ENCODE measurements at regions not wholly inside any gene's neighbourhood (a gene's known extent, or its start where the extent isn't known, plus 50 kb on each side); places are given as distances from the start of the nearest gene placed in this dataset.

- DNase-seq (ENCODE audit: low read depth in 1 of 2, low spot score in 2 of 2) (no peak), FAIRE-seq (no peak)
- H3K14ac ChIP-seq (ENCODE audit: insufficient read length) = no peak overlapping the region
- H3K79me2 ChIP-seq (ENCODE audit: control insufficient read depth in 1 of 2, insufficient read depth in 2 of 2, low read length in 2 of 2) = peaks cover 0 to 8% of the 10 kb centered on the region in 2 experiments; a peak in 2 of 4 replicates
- no peak overlapping the region for H2BK12ac ChIP-seq (ENCODE audit: low read depth, low read length)
- no peak overlapping the region for H3K27ac ChIP-seq (ENCODE audit: low read depth, low read length)
- H2AK5ac ChIP-seq (ENCODE audit: low read depth, low read length) = no peak overlapping the region
- H2BK15ac ChIP-seq (ENCODE audit: low read length) = no peak overlapping the region
- CTCF ChIA-PET (ENCODE audit: partially characterized antibody) = interaction anchor here (0.9 to 1.5 kb wide), 2 partner anchors 95 to 100 kb away, joined by 3 to 5 read pairs; no protein-coding TSS in a partner anchor
- no peak overlapping the region for H3K4me2 ChIP-seq (ENCODE audit: insufficient read depth in 1 of 2, low read depth in 2 of 2, low read length in 2 of 2)
- H3K4me1 ChIP-seq (replicated peaks in 1 of 4; ENCODE audit: control insufficient read depth in 3 of 4, insufficient read depth in 4 of 4, low read length in 3 of 4) = peaks cover 0 to 7% (median 4%) of the 10 kb centered on the region in 4 experiments; a peak in 4 of 7 replicates
- no peak overlapping the region for H2BK20ac ChIP-seq (ENCODE audit: low read length)
- H4K20me1 ChIP-seq (replicated peaks in 1 of 2; ENCODE audit: control insufficient read depth in 1 of 2, insufficient read depth in 2 of 2, low read length in 2 of 2) = peaks cover 5 to 9% of the 10 kb centered on the region in 2 experiments
- POLR2A ChIA-PET (ENCODE audit: partially characterized antibody) = interaction anchor here (1.2 kb wide), 1 partner anchor 45 kb away, joined by 4 read pairs; no protein-coding TSS in a partner anchor
- H3K23ac ChIP-seq (ENCODE audit: insufficient read length) = no peak overlapping the region
- no peak overlapping the region for H3K4ac ChIP-seq (replicated peaks; ENCODE audit: insufficient read length, low read depth, low read length)
- no peak overlapping the region for H4K5ac ChIP-seq (ENCODE audit: insufficient read length, low read depth, low read length)
- H3K27me3 ChIP-seq (replicated peaks in 1 of 4; ENCODE audit: control insufficient read depth in 3 of 4, extremely low read depth in 1 of 4, insufficient read depth in 3 of 4, low read length in 3 of 4) = no peaks in the 10 kb centered on the region
- H3K18ac ChIP-seq (ENCODE audit: extremely low read depth, low read length) = no peak overlapping the region
- H3K4me3 ChIP-seq (ENCODE audit: extremely low read depth in 1 of 4, insufficient read depth in 2 of 4, low read depth in 3 of 4, low read length in 4 of 4) = no peak overlapping the region
- no peak overlapping the region for H4K8ac ChIP-seq (ENCODE audit: extremely low read depth, insufficient read depth, low read length)
- no peak overlapping the region for H2BK120ac ChIP-seq (replicated peaks; ENCODE audit: low read depth, low read length)
- peaks cover 0 to 4% (median 0%) of the 10 kb centered on the region in 4 experiments; a peak in 1 of 8 replicates for H3K36me3 ChIP-seq (ENCODE audit: control insufficient read depth in 2 of 4, insufficient read depth in 4 of 4, low read length in 3 of 4)
- H3K9ac ChIP-seq (replicated peaks in 1 of 4; ENCODE audit: extremely low read depth in 1 of 4, low read depth in 3 of 4, low read length in 3 of 4) = no peak overlapping the region
- no peaks in the 10 kb centered on the region for H3K79me1 ChIP-seq (ENCODE audit: low read depth, low read length)
- no peak overlapping the region for H2AFZ ChIP-seq (ENCODE audit: low read length)
- no peaks in the 10 kb centered on the region for H3K9me3 ChIP-seq (ENCODE audit: insufficient read depth in 2 of 2, low read depth in 1 of 2, low read length in 1 of 2)
- WGBS, 2 experiments (ENCODE audit: extremely low coverage in 1 of 2, insufficient coverage in 1 of 2, insufficient read length in 1 of 2, insufficient replicate concordance in 2 of 2, low coverage in 1 of 2, low lambda C conversion rate in 2 of 2, missing lambda C conversion rate in 1 of 2) = 90% methylated on average over 14 of the region's 14 CpGs; no CpG with 5 or more reads in 1 of the 2 experiments
- H4K91ac ChIP-seq (replicated peaks; ENCODE audit: insufficient read length, low read length) = no peak overlapping the region
- H3K23me2 ChIP-seq (ENCODE audit: low read depth, low read length) = no peaks in the 10 kb centered on the region
- H2BK5ac ChIP-seq (ENCODE audit: low read depth, low read length) = no peak overlapping the region
- no peak overlapping the region for H3K56ac ChIP-seq (replicated peaks; ENCODE audit: insufficient read length, low read depth, low read length)
- no peak for TF ChIP-seq TBP (IDR thresholded peaks at IDR 0.05; ENCODE audit: low read depth, low read length)
- no peak for TF ChIP-seq KDM1A (IDR thresholded peaks at IDR 0.05; ENCODE audit: borderline replicate concordance, low read length)
- no peak for TF ChIP-seq SP4 (IDR thresholded peaks at IDR 0.05; ENCODE audit: low read length)
- TF ChIP-seq CBX5 (IDR thresholded peaks at IDR 0.05; ENCODE audit: low read depth, low read length) = no peak
- no peak for TF ChIP-seq ASH2L (IDR thresholded peaks at IDR 0.05; ENCODE audit: low read length)
- no peak for TF ChIP-seq CHD2 (IDR thresholded peaks at IDR 0.05; ENCODE audit: low read length)
- no peak for TF ChIP-seq MAFK (IDR thresholded peaks at IDR 0.05; ENCODE audit: low read depth, low read length)
- TF ChIP-seq MAX (IDR thresholded peaks at IDR 0.05) = no peak
- TF ChIP-seq, protein P1, sequence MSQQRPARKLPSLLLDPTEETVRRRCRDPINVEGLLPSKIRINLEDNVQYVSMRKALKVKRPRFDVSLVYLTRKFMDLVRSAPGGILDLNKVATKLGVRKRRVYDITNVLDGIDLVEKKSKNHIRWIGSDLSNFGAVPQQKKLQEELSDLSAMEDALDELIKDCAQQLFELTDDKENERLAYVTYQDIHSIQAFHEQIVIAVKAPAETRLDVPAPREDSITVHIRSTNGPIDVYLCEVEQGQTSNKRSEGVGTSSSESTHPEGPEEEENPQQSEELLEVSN (IDR thresholded peaks at IDR 0.05) = no peak
Observed at GRCh38 chr11:71151561-71151960, 100.8 kb downstream of the SHANK2 start.

Data from H1 (cell line).